ENCODE measurements at regions not wholly inside any gene's neighbourhood (a gene's known extent, or its start where the extent isn't known, plus 50 kb on each side); places are given as distances from the start of the nearest gene placed in this dataset.
A peak's percentile ranks its signal among the peaks of the same experiment; 100 is the strongest.
"Not testable (repeated sequence)": the region's sequence is repeated elsewhere in the genome, so short reads cannot be mapped to it uniquely, and the experiment has no call there.

DNA sequence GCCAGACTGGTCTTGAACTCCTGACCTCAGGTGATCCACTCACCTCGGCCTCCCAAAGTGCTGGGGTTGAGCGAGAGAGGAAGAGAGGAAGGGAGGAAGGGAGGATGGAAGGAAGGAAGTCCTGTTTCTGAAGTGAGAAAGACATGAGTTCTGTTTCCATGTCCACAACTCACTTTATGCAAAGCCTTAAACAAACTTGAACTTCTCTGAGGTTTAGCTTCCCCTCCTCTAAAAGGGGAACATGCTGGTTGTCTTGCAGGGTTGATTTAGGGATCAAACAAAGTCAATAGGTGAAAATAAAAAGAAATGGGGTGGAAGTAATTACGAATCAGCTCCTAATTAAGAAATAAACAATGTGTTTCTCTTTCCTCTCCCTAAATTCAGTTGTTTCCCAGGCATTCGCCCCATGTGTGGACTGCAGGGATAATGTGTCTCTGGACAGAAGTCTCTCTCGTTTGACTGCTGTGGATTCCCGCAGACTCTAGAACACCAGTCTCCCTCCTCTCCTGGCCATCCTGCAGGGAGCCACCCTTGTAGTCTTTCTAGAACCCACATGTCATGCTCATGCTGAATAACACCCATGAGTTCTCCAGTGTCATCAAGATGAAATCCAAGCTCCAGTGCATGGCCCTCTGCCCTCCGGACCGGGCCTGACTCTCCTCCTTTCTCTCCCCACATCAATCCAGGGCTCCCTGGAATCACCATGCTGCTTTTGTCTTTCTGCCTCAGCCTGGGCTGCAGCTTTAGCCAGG, 229.3 kb upstream of the TRIB2 start:
- Histone ChIP-seq H3K4me3 (no peak overlapping the region), H3K27ac (no peak overlapping the region), H3K4me1 (replicated peaks in 1 of 2) (peaks cover 0 to 5% of the 10 kb centered on the region in 2 donors)
- WGBS, 10 experiments, result 70 to 100% (median 87%) methylated on average over 1 to 7 of the region's 8 CpGs
- in situ Hi-C loops (cut with MboI; ENCODE audit: low pct_unique_long_range_greater_than_20kb in 2 of 9, low sequenced_read_pairs in 9 of 9, unreplicated experiment in 9 of 9), result no loop called here
- no peak for ATAC-seq (replicated peaks in 6 of 8)

GRCh38 chr2:12488352-12489318, 228.1 kb upstream of the TRIB2 start:
- ATAC-seq (replicated peaks in 6 of 8), result peak in 4 of 8 experiments; percentile 57 to 96 (median 76)
- Histone ChIP-seq H3K4me3 (no peak overlapping the region), H3K4me1 (replicated peaks in 1 of 2) (peaks cover 0 to 5% of the 10 kb centered on the region in 2 donors), H3K27ac (no peak overlapping the region)
- WGBS, 10 experiments, result 0 to 100% (median 69%) methylated on average over 1 to 12 of the region's 12 CpGs
- in situ Hi-C loops (cut with MboI; ENCODE audit: low pct_unique_long_range_greater_than_20kb in 2 of 9, low sequenced_read_pairs in 9 of 9, unreplicated experiment in 9 of 9), result no loop called here

GRCh38 chr2:12490641-12491040, 226.1 kb upstream of the TRIB2 start:
- H3K4me1 ChIP-seq (replicated peaks in 1 of 2), result peaks cover 0 to 5% of the 10 kb centered on the region in 2 donors
- ATAC-seq (replicated peaks in 6 of 8), result peak in 1 of 8 experiments; percentile 12
- no peak overlapping the region for H3K4me3 ChIP-seq
- 33 to 100% (median 86%) methylated on average over 1 to 4 of the region's 4 CpGs; no CpG with 5 or more reads in 3 of the 10 experiments for WGBS, 10 experiments
- no peak overlapping the region for H3K27ac ChIP-seq
- in situ Hi-C loops (cut with MboI; ENCODE audit: low pct_unique_long_range_greater_than_20kb in 2 of 9, low sequenced_read_pairs in 9 of 9, unreplicated experiment in 9 of 9), result no loop called here

DNA sequence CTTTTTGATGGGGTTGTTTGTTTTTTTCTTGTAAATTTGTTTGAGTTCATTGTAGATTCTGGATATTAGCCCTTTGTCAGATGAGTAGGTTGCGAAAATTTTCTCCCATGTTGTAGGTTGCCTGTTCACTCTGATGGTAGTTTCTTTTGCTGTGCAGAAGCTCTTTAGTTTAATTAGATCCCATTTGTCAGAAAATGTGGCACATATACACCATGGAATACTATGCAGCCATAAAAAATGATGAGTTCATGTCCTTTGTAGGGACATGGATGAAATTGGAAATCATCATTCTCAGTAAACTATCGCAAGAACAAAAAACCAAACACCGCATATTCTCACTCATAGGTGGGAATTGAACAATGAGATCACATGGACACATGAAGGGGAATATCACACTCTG, 224.4 kb upstream of the TRIB2 start:
- ATAC-seq (replicated peaks in 6 of 8); H3K27ac ChIP-seq; H3K4me1 ChIP-seq (replicated peaks in 1 of 2); in situ Hi-C loops (cut with MboI; ENCODE audit: low pct_unique_long_range_greater_than_20kb in 2 of 9, low sequenced_read_pairs in 9 of 9, unreplicated experiment in 9 of 9); H3K4me3 ChIP-seq: not testable (repeated sequence)
- no CpG with 5 or more reads among the region's 3 CpGs for WGBS, 10 experiments

- in situ Hi-C loops (cut with MboI; ENCODE audit: low pct_unique_long_range_greater_than_20kb in 2 of 9, low sequenced_read_pairs in 9 of 9, unreplicated experiment in 9 of 9), result no loop called here
- peaks cover 0 to 5% of the 10 kb centered on the region in 2 donors for H3K4me1 ChIP-seq (replicated peaks in 1 of 2)
- WGBS, 10 experiments, result 21 to 92% (median 68%) methylated on average over 1 to 5 of the region's 9 CpGs; no CpG with 5 or more reads in 2 of the 10 experiments
- H3K27ac ChIP-seq, result no peak overlapping the region
- no peak overlapping the region for H3K4me3 ChIP-seq
- ATAC-seq (replicated peaks in 6 of 8), result peak in 2 of 8 experiments; percentile 51 to 65
Observed at GRCh38 chr2:12493031-12493513, 223.7 kb upstream of the TRIB2 start.

- 20 to 100% (median 67%) methylated on average over 1 to 7 of the region's 7 CpGs for WGBS, 10 experiments
- in situ Hi-C loops (cut with MboI; ENCODE audit: low pct_unique_long_range_greater_than_20kb in 2 of 9, low sequenced_read_pairs in 9 of 9, unreplicated experiment in 9 of 9), result no loop called here
- Histone ChIP-seq H3K27ac (no peak overlapping the region), H3K4me3 (no peak overlapping the region), H3K4me1 (replicated peaks in 1 of 2) (no peaks in the 10 kb centered on the region)
- ATAC-seq (replicated peaks in 6 of 8), result no peak
Observed at GRCh38 chr2:12495247-12495868, 221.4 kb upstream of the TRIB2 start.

GRCh38 chr2:12498286-12498685, 218.4 kb upstream of the TRIB2 start:
- in situ Hi-C loops (cut with MboI; ENCODE audit: low pct_unique_long_range_greater_than_20kb in 2 of 9, low sequenced_read_pairs in 9 of 9, unreplicated experiment in 9 of 9), result no loop called here
- Histone ChIP-seq H3K4me3 (no peak overlapping the region), H3K27ac (no peak overlapping the region), H3K4me1 (replicated peaks in 1 of 2) (peaks cover 4 to 7% of the 10 kb centered on the region in 2 donors)
- WGBS, 10 experiments, result 20 to 78% (median 68%) methylated on average over 1 to 3 of the region's 3 CpGs; no CpG with 5 or more reads in 1 of the 10 experiments
- ATAC-seq (replicated peaks in 6 of 8), result peak in 1 of 8 experiments; percentile 25

DNA sequence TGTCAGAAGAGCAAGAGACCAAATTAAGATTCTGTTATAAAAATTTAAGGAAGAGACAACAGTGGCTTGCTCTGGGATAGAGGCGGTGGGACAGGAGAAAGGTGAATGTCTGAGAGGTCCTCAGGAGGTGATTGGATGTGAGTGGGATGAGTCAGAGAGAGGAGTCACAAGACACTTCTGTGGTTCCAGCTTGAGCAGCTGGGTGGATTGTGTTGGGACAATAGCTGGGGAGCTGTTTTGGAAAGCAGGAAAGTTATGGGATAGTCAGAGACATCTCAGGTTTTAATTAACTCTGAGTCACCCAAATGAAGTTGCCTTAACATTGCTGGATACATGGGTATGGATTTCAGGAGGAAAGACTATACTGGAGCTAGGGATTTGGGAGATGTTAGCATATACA, 218.0 kb upstream of the TRIB2 start:
- Histone ChIP-seq H3K27ac (no peak overlapping the region), H3K4me1 (replicated peaks in 1 of 2) (peaks cover 4 to 7% of the 10 kb centered on the region in 2 donors), H3K4me3 (no peak overlapping the region)
- WGBS, 10 experiments, result 13 to 100% (median 71%) methylated on average over 1 of the region's 1 CpG; no CpG with 5 or more reads in 5 of the 10 experiments
- in situ Hi-C loops (cut with MboI; ENCODE audit: low pct_unique_long_range_greater_than_20kb in 2 of 9, low sequenced_read_pairs in 9 of 9, unreplicated experiment in 9 of 9), result no loop called here
- ATAC-seq (replicated peaks in 6 of 8), result peak in 7 of 8 experiments; percentile 40 to 98 (median 64)

DNA sequence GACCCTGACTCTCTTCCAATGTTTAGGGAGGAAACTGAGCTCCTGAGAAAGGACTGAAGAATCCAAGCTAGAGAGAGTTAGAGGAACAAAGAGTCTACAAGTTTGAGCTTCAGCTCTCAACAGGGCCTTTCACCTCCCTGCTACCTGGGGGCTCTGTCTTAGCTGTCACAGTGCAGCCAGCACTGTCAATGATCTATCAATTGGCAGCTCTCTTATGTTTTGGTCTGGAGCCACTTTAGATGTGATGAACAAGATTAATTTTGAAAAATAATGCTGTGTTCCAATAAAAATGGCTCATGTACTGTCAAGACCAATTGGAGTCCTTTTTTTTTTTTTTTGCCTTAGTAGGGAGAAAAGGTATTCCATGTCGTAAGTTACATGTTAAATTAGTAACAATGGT, 215.8 kb upstream of the TRIB2 start:
- in situ Hi-C loops (cut with MboI; ENCODE audit: low pct_unique_long_range_greater_than_20kb in 2 of 9, low sequenced_read_pairs in 9 of 9, unreplicated experiment in 9 of 9), result no loop called here
- H3K4me3 ChIP-seq, result no peak overlapping the region
- H3K4me1 ChIP-seq (replicated peaks in 1 of 2), result peaks cover 5 to 7% of the 10 kb centered on the region in 2 donors
- no peak overlapping the region for H3K27ac ChIP-seq
- ATAC-seq (replicated peaks in 6 of 8), result no peak
- WGBS, 10 experiments, result 75 to 100% (median 94%) methylated on average over 1 of the region's 1 CpG

DNA sequence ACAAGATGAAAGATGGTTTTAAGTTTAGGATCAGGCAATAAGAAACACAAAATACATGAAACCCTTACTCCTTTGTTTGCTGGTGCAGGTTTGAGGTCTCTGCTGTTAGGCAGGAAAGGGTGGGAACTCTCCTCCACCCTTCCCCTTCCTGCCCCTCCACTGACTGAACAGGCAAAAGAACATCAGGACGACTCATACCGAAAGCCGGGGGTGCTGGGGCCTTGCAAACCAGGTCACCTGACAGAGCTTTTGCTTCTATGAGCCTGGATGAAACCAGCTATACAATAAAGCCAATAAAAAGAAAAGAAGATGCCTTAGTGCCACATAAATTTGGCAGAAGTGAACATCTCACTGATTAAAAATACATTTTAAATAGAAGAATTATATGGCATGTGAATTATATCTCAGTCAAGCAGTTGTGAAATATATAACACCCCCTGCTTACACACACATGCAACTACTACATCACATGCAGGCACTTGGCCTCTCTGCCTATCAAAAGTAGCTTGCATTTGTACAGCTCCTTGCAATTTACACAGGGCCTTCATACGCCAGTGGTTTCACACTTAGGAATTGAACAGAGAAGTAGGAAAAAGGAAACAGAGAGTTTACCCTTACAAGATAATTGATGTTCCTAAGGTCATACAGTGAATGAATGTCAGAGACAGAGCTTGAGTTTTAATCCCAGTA, 215.1 kb upstream of the TRIB2 start:
- no peak overlapping the region for H3K27ac ChIP-seq
- peak in 5 of 8 experiments; percentile 54 to 84 (median 82) for ATAC-seq (replicated peaks in 6 of 8)
- 14 to 100% (median 60%) methylated on average over 1 to 4 of the region's 4 CpGs; no CpG with 5 or more reads in 1 of the 10 experiments for WGBS, 10 experiments
- peaks cover 6 to 7% of the 10 kb centered on the region in 2 donors for H3K4me1 ChIP-seq (replicated peaks in 1 of 2)
- no peak overlapping the region for H3K4me3 ChIP-seq
- in situ Hi-C loops (cut with MboI; ENCODE audit: low pct_unique_long_range_greater_than_20kb in 2 of 9, low sequenced_read_pairs in 9 of 9, unreplicated experiment in 9 of 9), result no loop called here

GRCh38 chr2:12502759-12503158, 214.0 kb upstream of the TRIB2 start:
- ATAC-seq (replicated peaks in 6 of 8), result no peak
- in situ Hi-C loops (cut with MboI; ENCODE audit: low pct_unique_long_range_greater_than_20kb in 2 of 9, low sequenced_read_pairs in 9 of 9, unreplicated experiment in 9 of 9), result no loop called here
- Histone ChIP-seq H3K27ac (no peak overlapping the region), H3K4me1 (replicated peaks in 1 of 2) (peaks cover 6 to 7% of the 10 kb centered on the region in 2 donors), H3K4me3 (no peak overlapping the region)
- WGBS, 10 experiments, result 17 to 100% (median 83%) methylated on average over 1 to 6 of the region's 6 CpGs; no CpG with 5 or more reads in 1 of the 10 experiments

DNA sequence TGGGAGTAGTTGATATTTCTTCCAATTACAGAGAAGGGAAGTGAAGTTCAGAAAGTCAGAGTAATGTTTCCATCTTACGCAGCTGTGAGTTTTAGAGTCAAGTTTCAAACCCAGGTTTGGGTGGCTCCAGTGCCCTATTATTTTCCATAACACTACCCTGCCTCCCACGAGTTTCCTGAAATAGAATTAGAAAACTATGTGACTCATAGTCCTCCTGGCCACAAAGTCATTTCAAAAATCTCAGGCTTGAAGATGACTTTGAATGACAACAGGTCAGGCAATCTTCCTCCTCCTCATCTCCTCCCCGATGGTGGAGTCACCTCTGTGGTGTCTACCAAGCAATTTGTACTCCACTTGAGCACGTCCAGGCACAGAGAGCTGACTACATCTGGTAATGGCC, 212.3 kb upstream of the TRIB2 start:
- 56 to 100% (median 75%) methylated on average over 1 to 4 of the region's 4 CpGs; no CpG with 5 or more reads in 2 of the 10 experiments for WGBS, 10 experiments
- Histone ChIP-seq H3K4me1 (replicated peaks in 1 of 2) (peaks cover 6 to 7% of the 10 kb centered on the region in 2 donors), H3K27ac (no peak overlapping the region), H3K4me3 (no peak overlapping the region)
- peak in 1 of 8 experiments; percentile 23 for ATAC-seq (replicated peaks in 6 of 8)
- in situ Hi-C loops (cut with MboI; ENCODE audit: low pct_unique_long_range_greater_than_20kb in 2 of 9, low sequenced_read_pairs in 9 of 9, unreplicated experiment in 9 of 9), result no loop called here

All from motor neuron (in vitro differentiated cells).